Caco-2 (cell line): ENCODE measurements at regions not wholly inside any gene's neighbourhood (a gene's known extent, or its start where the extent isn't known, plus 50 kb on each side); places are given as distances from the start of the nearest gene placed in this dataset.

Experiments used
- BruUV-seq: library from RNA; stranded (reverse); fragments of 400-500 nt; replicated peaks from 2 replicates; lab custom pipeline; 2021; lab: Mats Ljungman, UMichigan
- CTCF ChIA-PET: fragments of 300-600 bp; sonication (Branson Sonifier 250); formaldehyde crosslinking; loops from one replicate; lab custom pipeline; 2022; ENCODE audit warnings: antibody characterized with exemption; lab: Charles Lee
- POLR2A ChIA-PET: fragments of 300-600 bp; sonication (Branson Sonifier 250); formaldehyde crosslinking; loops from one replicate; lab custom pipeline; 2022; ENCODE audit warnings: antibody characterized with exemption; lab: Charles Lee
- DNase-seq, 2 experiments: peaks; one replicate each; pipeline versions ENCODE4 v3.0.0 to v3.0.0-alpha.2; 2020 to 2022
- H3K27me3 ChIP-seq: replicated peaks from 2 replicates; pipeline ENCODE4 v1.6.0; 2011; ENCODE audit warnings: low read length; ENCODE audit not compliant: control insufficient read depth, insufficient read depth
- H3K36me3 ChIP-seq: 2 replicates; pipeline ENCODE4 v1.5.1; 2011; ENCODE audit warnings: low read length; ENCODE audit not compliant: control insufficient read depth, insufficient read depth
- H3K4me1 ChIP-seq: fragments of 250-450 bp; sonication (Bioruptor Pico); 2 replicates; pipeline ENCODE4 v1.5.1; 2020; ENCODE audit warnings: mild to moderate bottlenecking
- H3K4me3 ChIP-seq: 2 replicates; pipeline ENCODE4 v1.5.1; 2011; ENCODE audit warnings: low read depth, mild to moderate bottlenecking, control low read depth, low read length
- H3K9me3 ChIP-seq: fragments of 250-450 bp; sonication (Bioruptor Pico); 2 replicates; pipeline ENCODE4 v1.5.1; 2020; ENCODE audit warnings: mild to moderate bottlenecking, moderate library complexity
- H3K27ac Mint-ChIP-seq: one replicate; pipeline ENCODE4 v1.8.0; 2022; ENCODE audit warnings: mixed read lengths; ENCODE audit not compliant: unreplicated experiment
- H3K27me3 Mint-ChIP-seq: one replicate; pipeline ENCODE4 v1.8.0; 2022; ENCODE audit warnings: mixed read lengths; ENCODE audit not compliant: insufficient read depth, unreplicated experiment
- H3K36me3 Mint-ChIP-seq: one replicate; pipeline ENCODE4 v1.8.0; 2022; ENCODE audit warnings: mild to moderate bottlenecking, mixed read lengths; ENCODE audit not compliant: insufficient read depth, unreplicated experiment
- H3K4me1 Mint-ChIP-seq: one replicate; pipeline ENCODE4 v1.8.0; 2022; ENCODE audit warnings: low read depth, mixed read lengths; ENCODE audit not compliant: unreplicated experiment
- H3K4me3 Mint-ChIP-seq: one replicate; pipeline ENCODE4 v1.8.0; 2022; ENCODE audit warnings: mild to moderate bottlenecking, moderate library complexity, mixed read lengths; ENCODE audit not compliant: unreplicated experiment
- H3K9me3 Mint-ChIP-seq: one replicate; pipeline ENCODE4 v1.8.0; 2022; ENCODE audit warnings: mixed read lengths; ENCODE audit not compliant: unreplicated experiment
- CTCF ChIP-seq, 2 experiments: fragments of 200-600 bp in 1 of 2; IDR thresholded peaks; 1 replicate in 1 of 2; 2 replicates in 1 of 2; pipeline versions ENCODE4 v1.5.1 to v1.8.0; 2011 to 2022; ENCODE audit warnings: antibody characterized with exemption in 1 of 2, control low read depth in 1 of 2, inconsistent platforms in 1 of 2, low read depth in 1 of 2, low read length in 1 of 2, mild to moderate bottlenecking in 1 of 2, moderate library complexity in 1 of 2; ENCODE audit not compliant: insufficient read depth in 1 of 2, severe bottlenecking in 1 of 2, unreplicated experiment in 1 of 2
- intact Hi-C: fragments of 100-400 bp; cut with micrococcal nuclease; formaldehyde crosslinking; loops from one replicate; pipeline ENCODE4 v1.10.0; 2022; ENCODE audit not compliant: unreplicated experiment

- H3K36me3 Mint-ChIP-seq = no peaks in the 10 kb centered on the region
- no peak for DNase-seq
- CTCF ChIA-PET = no interaction called here
- no TSS peak for BruUV-seq
- H3K4me3 Mint-ChIP-seq = no peak overlapping the region
- no peak overlapping the region for H3K27ac Mint-ChIP-seq
- POLR2A ChIA-PET = no interaction called here
- peaks cover 12% of the 10 kb centered on the region for H3K4me1 Mint-ChIP-seq
- TF ChIP-seq CTCF (IDR thresholded peaks at IDR 0.05; ENCODE audit: insufficient read depth in 1 of 2, low read depth in 1 of 2, low read length in 1 of 2, severe bottlenecking in 1 of 2, unreplicated experiment in 1 of 2) = no peak
- Histone ChIP-seq H3K4me1 (0 out of 2 replicates have a peak, but pooled peaks cover 5% of the 10 kb centered on the region), H3K4me3 (no peak overlapping the region), H3K36me3 (no peaks in the 10 kb centered on the region), H3K27me3 (no peaks in the 10 kb centered on the region), H3K9me3 (no peaks in the 10 kb centered on the region)
- H3K27me3 Mint-ChIP-seq = no peaks in the 10 kb centered on the region
- H3K9me3 Mint-ChIP-seq = no peaks in the 10 kb centered on the region
- intact Hi-C loops = no loop called here
These were observed 412.2 kb upstream of the SLC24A2 start for GRCh38 chr9:20200991-20201431.

- H3K4me1 Mint-ChIP-seq = peaks cover 12% of the 10 kb centered on the region
- no peaks in the 10 kb centered on the region for H3K9me3 Mint-ChIP-seq
- ChIA-PET CTCF (no interaction called here), POLR2A (no interaction called here)
- H3K27ac Mint-ChIP-seq = no peak overlapping the region
- TF ChIP-seq CTCF (IDR thresholded peaks at IDR 0.05; ENCODE audit: insufficient read depth in 1 of 2, low read depth in 1 of 2, low read length in 1 of 2, severe bottlenecking in 1 of 2, unreplicated experiment in 1 of 2) = no peak
- Histone ChIP-seq H3K4me1 (0 out of 2 replicates have a peak, but pooled peaks cover 5% of the 10 kb centered on the region), H3K9me3 (no peaks in the 10 kb centered on the region), H3K36me3 (no peaks in the 10 kb centered on the region), H3K4me3 (no peak overlapping the region), H3K27me3 (no peaks in the 10 kb centered on the region)
- intact Hi-C loops = no loop called here
- H3K4me3 Mint-ChIP-seq = no peak overlapping the region
- H3K36me3 Mint-ChIP-seq = no peaks in the 10 kb centered on the region
- no TSS peak for BruUV-seq
- no peaks in the 10 kb centered on the region for H3K27me3 Mint-ChIP-seq
- DNase-seq = no peak
These were observed 411.7 kb upstream of the SLC24A2 start for GRCh38 chr9:20200581-20200980.

GRCh38 chr9:20199111-20199510 is 410.3 kb upstream of the SLC24A2 start:
- BruUV-seq = no TSS peak
- Mint-ChIP-seq H3K27ac (no peak overlapping the region), H3K4me3 (no peak overlapping the region), H3K4me1 (peaks cover 12% of the 10 kb centered on the region), H3K9me3 (peaks cover 7% of the 10 kb centered on the region), H3K27me3 (no peaks in the 10 kb centered on the region), H3K36me3 (no peaks in the 10 kb centered on the region)
- no peaks in the 10 kb centered on the region for H3K27me3 ChIP-seq
- DNase-seq = no peak
- CTCF ChIA-PET = no interaction called here
- POLR2A ChIA-PET = no interaction called here
- intact Hi-C loops = loop anchor here (10.0 kb wide), 2 partner anchors 174 to 274 kb away; no protein-coding TSS in a partner anchor
- no peaks in the 10 kb centered on the region for H3K36me3 ChIP-seq
- 0 out of 2 replicates have a peak, but pooled peaks cover 5% of the 10 kb centered on the region for H3K4me1 ChIP-seq
- no peaks in the 10 kb centered on the region for H3K9me3 ChIP-seq
- no peak for TF ChIP-seq CTCF (IDR thresholded peaks at IDR 0.05; ENCODE audit: insufficient read depth in 1 of 2, low read depth in 1 of 2, low read length in 1 of 2, severe bottlenecking in 1 of 2, unreplicated experiment in 1 of 2)
- no peak overlapping the region for H3K4me3 ChIP-seq
